ENCODE measurements at regions not wholly inside any gene's neighbourhood (a gene's known extent, or its start where the extent isn't known, plus 50 kb on each side); places are given as distances from the start of the nearest gene placed in this dataset.

- H4K20me1 ChIP-seq (replicated peaks in 1 of 2; ENCODE audit: control insufficient read depth in 1 of 2, insufficient read depth in 2 of 2, low read length in 2 of 2) = no peaks in the 10 kb centered on the region
- TF ChIP-seq TBP (IDR thresholded peaks at IDR 0.05; ENCODE audit: low read depth, low read length) (no peak), SP1 (IDR thresholded peaks at IDR 0.05; ENCODE audit: low read depth, low read length) (no peak), CREB1 (IDR thresholded peaks at IDR 0.05) (no peak), JUND (IDR thresholded peaks at IDR 0.05; ENCODE audit: low read length) (no peak), SUZ12 (IDR thresholded peaks at IDR 0.05; ENCODE audit: low read length) (no peak), FOSL1 (IDR thresholded peaks at IDR 0.05; ENCODE audit: insufficient read depth, low read depth, low read length) (no peak), KDM4A (IDR thresholded peaks at IDR 0.05; ENCODE audit: low read depth, low read length, severe bottlenecking) (no peak), SRF (IDR thresholded peaks at IDR 0.05; ENCODE audit: low read depth, low read length) (no peak), TAF1 (IDR thresholded peaks at IDR 0.05; ENCODE audit: low read depth, low read length) (no peak), EP300 (IDR thresholded peaks at IDR 0.05; ENCODE audit: borderline replicate concordance in 1 of 2, low read depth in 2 of 2, low read length in 2 of 2) (no peak), ASH2L (IDR thresholded peaks at IDR 0.05; ENCODE audit: low read length) (no peak)
- H2BK120ac ChIP-seq (replicated peaks; ENCODE audit: low read depth, low read length) = no peak overlapping the region
- CTCF ChIA-PET (ENCODE audit: partially characterized antibody) = no interaction called here
- DNase-seq (ENCODE audit: low read depth in 1 of 2, low spot score in 2 of 2) (no peak), FAIRE-seq (no peak)
- no peak overlapping the region for H3K14ac ChIP-seq (ENCODE audit: insufficient read length)
- H3K4me1 ChIP-seq (replicated peaks in 1 of 4; ENCODE audit: control insufficient read depth in 3 of 4, insufficient read depth in 4 of 4, low read length in 3 of 4) = no peaks in the 10 kb centered on the region
- 96% methylated on average over 4 of the region's 4 CpGs; no CpG with 5 or more reads in 1 of the 2 experiments for WGBS, 2 experiments (ENCODE audit: extremely low coverage in 1 of 2, insufficient coverage in 1 of 2, insufficient read length in 1 of 2, insufficient replicate concordance in 2 of 2, low coverage in 1 of 2, low lambda C conversion rate in 2 of 2, missing lambda C conversion rate in 1 of 2)
- no peak overlapping the region for H3K9ac ChIP-seq (replicated peaks in 1 of 4; ENCODE audit: extremely low read depth in 1 of 4, low read depth in 3 of 4, low read length in 3 of 4)
- no peak overlapping the region for H2BK5ac ChIP-seq (ENCODE audit: low read depth, low read length)
- H2AFZ ChIP-seq (ENCODE audit: low read length) = no peak overlapping the region
- POLR2A ChIA-PET (ENCODE audit: partially characterized antibody) = no interaction called here
- H3K23me2 ChIP-seq (ENCODE audit: low read depth, low read length) = no peaks in the 10 kb centered on the region
- H4K8ac ChIP-seq (ENCODE audit: extremely low read depth, insufficient read depth, low read length) = no peak overlapping the region
- no peak overlapping the region for H3K18ac ChIP-seq (ENCODE audit: extremely low read depth, low read length)
- H3K4me2 ChIP-seq (ENCODE audit: insufficient read depth in 1 of 2, low read depth in 2 of 2, low read length in 2 of 2) = no peak overlapping the region
- no peak overlapping the region for H2BK20ac ChIP-seq (ENCODE audit: low read length)
- no peak overlapping the region for H2BK12ac ChIP-seq (ENCODE audit: low read depth, low read length)
- no peaks in the 10 kb centered on the region for H3K79me1 ChIP-seq (ENCODE audit: low read depth, low read length)
- no peaks in the 10 kb centered on the region for H3K36me3 ChIP-seq (ENCODE audit: control insufficient read depth in 2 of 4, insufficient read depth in 4 of 4, low read length in 3 of 4)
- no peak overlapping the region for H3K4ac ChIP-seq (replicated peaks; ENCODE audit: insufficient read length, low read depth, low read length)
- H3K4me3 ChIP-seq (ENCODE audit: extremely low read depth in 1 of 4, insufficient read depth in 2 of 4, low read depth in 3 of 4, low read length in 4 of 4) = no peak overlapping the region
- H2BK15ac ChIP-seq (ENCODE audit: low read length) = no peak overlapping the region
- H3K56ac ChIP-seq (replicated peaks; ENCODE audit: insufficient read length, low read depth, low read length) = no peak overlapping the region
- H2AK5ac ChIP-seq (ENCODE audit: low read depth, low read length) = no peak overlapping the region
- H4K91ac ChIP-seq (replicated peaks; ENCODE audit: insufficient read length, low read length) = no peak overlapping the region
- no peaks in the 10 kb centered on the region for H3K9me3 ChIP-seq (ENCODE audit: insufficient read depth in 2 of 2, low read depth in 1 of 2, low read length in 1 of 2)
- no peak overlapping the region for H3K23ac ChIP-seq (ENCODE audit: insufficient read length)
- no peak overlapping the region for H3K27ac ChIP-seq (ENCODE audit: low read depth, low read length)
- no peaks in the 10 kb centered on the region for H3K27me3 ChIP-seq (replicated peaks in 1 of 4; ENCODE audit: control insufficient read depth in 3 of 4, extremely low read depth in 1 of 4, insufficient read depth in 3 of 4, low read length in 3 of 4)
- H4K5ac ChIP-seq (ENCODE audit: insufficient read length, low read depth, low read length) = no peak overlapping the region
- H3K79me2 ChIP-seq (ENCODE audit: control insufficient read depth in 1 of 2, insufficient read depth in 2 of 2, low read length in 2 of 2) = no peaks in the 10 kb centered on the region
Measured at GRCh38 chr2:223513771-223514455, 88.2 kb downstream of the SCG2 start.

Data from H1 (cell line).